ENCODE measurements at regions not wholly inside any gene's neighbourhood (a gene's known extent, or its start where the extent isn't known, plus 50 kb on each side); places are given as distances from the start of the nearest gene placed in this dataset.
"Not testable (repeated sequence)": the region's sequence is repeated elsewhere in the genome, so short reads cannot be mapped to it uniquely, and the experiment has no call there.

- WGBS (ENCODE audit: insufficient coverage, low lambda C conversion rate), result no CpG with 5 or more reads among the region's 3 CpGs
- H3K4me3 ChIP-seq (ENCODE audit: low read length); H3K4me1 ChIP-seq (ENCODE audit: control insufficient read depth, insufficient read depth, low read length); DNase-seq; H3K9me3 ChIP-seq (ENCODE audit: control insufficient read depth, low read depth, low read length); H3K27ac ChIP-seq (ENCODE audit: low read length); H3K27me3 ChIP-seq (ENCODE audit: control insufficient read depth, insufficient read depth, low read length); H3K36me3 ChIP-seq (ENCODE audit: control insufficient read depth, insufficient read depth, low read length): not testable (repeated sequence)
Observed at GRCh38 chr3:15879787-15880186, 82.0 kb upstream of the ANKRD28 start.

GRCh38 chr3:15882577-15882976 lies 84.8 kb upstream of the ANKRD28 start:
- DNase-seq, result no peak
- H3K27me3 ChIP-seq (ENCODE audit: control insufficient read depth, insufficient read depth, low read length), result no peaks in the 10 kb centered on the region
- WGBS (ENCODE audit: insufficient coverage, low lambda C conversion rate), result no CpG with 5 or more reads among the region's 2 CpGs
- H3K4me3 ChIP-seq (ENCODE audit: low read length), result no peak overlapping the region
- peaks cover 8% of the 10 kb centered on the region for H3K9me3 ChIP-seq (ENCODE audit: control insufficient read depth, low read depth, low read length)
- no peaks in the 10 kb centered on the region for H3K4me1 ChIP-seq (ENCODE audit: control insufficient read depth, insufficient read depth, low read length)
- no peaks in the 10 kb centered on the region for H3K36me3 ChIP-seq (ENCODE audit: control insufficient read depth, insufficient read depth, low read length)
- H3K27ac ChIP-seq (ENCODE audit: low read length), result no peak overlapping the region

GRCh38 chr3:15884132-15884531 lies 86.4 kb upstream of the ANKRD28 start:
- no peaks in the 10 kb centered on the region for H3K4me1 ChIP-seq (ENCODE audit: control insufficient read depth, insufficient read depth, low read length)
- DNase-seq, result no peak
- no peaks in the 10 kb centered on the region for H3K9me3 ChIP-seq (ENCODE audit: control insufficient read depth, low read depth, low read length)
- no peaks in the 10 kb centered on the region for H3K27me3 ChIP-seq (ENCODE audit: control insufficient read depth, insufficient read depth, low read length)
- no CpG with 5 or more reads among the region's 1 CpG for WGBS (ENCODE audit: insufficient coverage, low lambda C conversion rate)
- H3K36me3 ChIP-seq (ENCODE audit: control insufficient read depth, insufficient read depth, low read length), result no peaks in the 10 kb centered on the region
- H3K4me3 ChIP-seq (ENCODE audit: low read length), result no peak overlapping the region
- H3K27ac ChIP-seq (ENCODE audit: low read length), result no peak overlapping the region

GRCh38 chr3:15886521-15886920 lies 88.7 kb upstream of the ANKRD28 start:
- H3K27ac ChIP-seq (ENCODE audit: low read length), result no peak overlapping the region
- no peaks in the 10 kb centered on the region for H3K9me3 ChIP-seq (ENCODE audit: control insufficient read depth, low read depth, low read length)
- no peak for DNase-seq
- no peaks in the 10 kb centered on the region for H3K4me1 ChIP-seq (ENCODE audit: control insufficient read depth, insufficient read depth, low read length)
- H3K4me3 ChIP-seq (ENCODE audit: low read length), result no peak overlapping the region
- no peaks in the 10 kb centered on the region for H3K36me3 ChIP-seq (ENCODE audit: control insufficient read depth, insufficient read depth, low read length)
- H3K27me3 ChIP-seq (ENCODE audit: control insufficient read depth, insufficient read depth, low read length), result no peaks in the 10 kb centered on the region

GRCh38 chr3:15887261-15887660 lies 89.5 kb upstream of the ANKRD28 start:
- Histone ChIP-seq H3K27me3 (ENCODE audit: control insufficient read depth, insufficient read depth, low read length) (no peaks in the 10 kb centered on the region), H3K36me3 (ENCODE audit: control insufficient read depth, insufficient read depth, low read length) (no peaks in the 10 kb centered on the region), H3K9me3 (ENCODE audit: control insufficient read depth, low read depth, low read length) (no peaks in the 10 kb centered on the region), H3K4me1 (ENCODE audit: control insufficient read depth, insufficient read depth, low read length) (no peaks in the 10 kb centered on the region), H3K27ac (ENCODE audit: low read length) (no peak overlapping the region), H3K4me3 (ENCODE audit: low read length) (no peak overlapping the region)
- no peak for DNase-seq

GRCh38 chr3:15889936-15890335 lies 92.2 kb upstream of the ANKRD28 start:
- H3K27me3 ChIP-seq (ENCODE audit: control insufficient read depth, insufficient read depth, low read length), result no peaks in the 10 kb centered on the region
- no peak for DNase-seq
- H3K4me3 ChIP-seq (ENCODE audit: low read length), result no peak overlapping the region
- no peak overlapping the region for H3K27ac ChIP-seq (ENCODE audit: low read length)
- H3K9me3 ChIP-seq (ENCODE audit: control insufficient read depth, low read depth, low read length), result no peaks in the 10 kb centered on the region
- H3K36me3 ChIP-seq (ENCODE audit: control insufficient read depth, insufficient read depth, low read length), result no peaks in the 10 kb centered on the region
- no peaks in the 10 kb centered on the region for H3K4me1 ChIP-seq (ENCODE audit: control insufficient read depth, insufficient read depth, low read length)

- H3K27me3 ChIP-seq (ENCODE audit: control insufficient read depth, insufficient read depth, low read length), result no peaks in the 10 kb centered on the region
- H3K4me1 ChIP-seq (ENCODE audit: control insufficient read depth, insufficient read depth, low read length), result no peaks in the 10 kb centered on the region
- H3K4me3 ChIP-seq (ENCODE audit: low read length), result no peak overlapping the region
- H3K9me3 ChIP-seq (ENCODE audit: control insufficient read depth, low read depth, low read length), result no peaks in the 10 kb centered on the region
- no peaks in the 10 kb centered on the region for H3K36me3 ChIP-seq (ENCODE audit: control insufficient read depth, insufficient read depth, low read length)
- H3K27ac ChIP-seq (ENCODE audit: low read length), result no peak overlapping the region
- no peak for DNase-seq
- WGBS (ENCODE audit: insufficient coverage, low lambda C conversion rate), result no CpG with 5 or more reads among the region's 3 CpGs
Observed at GRCh38 chr3:15892311-15893227, 94.8 kb upstream of the ANKRD28 start.

- Histone ChIP-seq H3K4me3 (ENCODE audit: low read length) (no peak overlapping the region), H3K9me3 (ENCODE audit: control insufficient read depth, low read depth, low read length) (no peaks in the 10 kb centered on the region), H3K36me3 (ENCODE audit: control insufficient read depth, insufficient read depth, low read length) (no peaks in the 10 kb centered on the region), H3K27ac (ENCODE audit: low read length) (no peak overlapping the region), H3K27me3 (ENCODE audit: control insufficient read depth, insufficient read depth, low read length) (no peaks in the 10 kb centered on the region), H3K4me1 (ENCODE audit: control insufficient read depth, insufficient read depth, low read length) (no peaks in the 10 kb centered on the region)
- DNase-seq, result no peak
- no CpG with 5 or more reads among the region's 2 CpGs for WGBS (ENCODE audit: insufficient coverage, low lambda C conversion rate)
Observed at GRCh38 chr3:15894382-15894781, 96.6 kb upstream of the ANKRD28 start.

- H3K36me3 ChIP-seq (ENCODE audit: control insufficient read depth, insufficient read depth, low read length), result no peaks in the 10 kb centered on the region
- WGBS (ENCODE audit: insufficient coverage, low lambda C conversion rate), result no CpG with 5 or more reads among the region's 2 CpGs
- no peak overlapping the region for H3K27ac ChIP-seq (ENCODE audit: low read length)
- no peaks in the 10 kb centered on the region for H3K27me3 ChIP-seq (ENCODE audit: control insufficient read depth, insufficient read depth, low read length)
- no peaks in the 10 kb centered on the region for H3K9me3 ChIP-seq (ENCODE audit: control insufficient read depth, low read depth, low read length)
- H3K4me1 ChIP-seq (ENCODE audit: control insufficient read depth, insufficient read depth, low read length), result no peaks in the 10 kb centered on the region
- no peak for DNase-seq
- H3K4me3 ChIP-seq (ENCODE audit: low read length), result no peak overlapping the region
Observed at GRCh38 chr3:15896500-15896899, 98.7 kb upstream of the ANKRD28 start.

- H3K4me1 ChIP-seq (ENCODE audit: control insufficient read depth, insufficient read depth, low read length), result no peaks in the 10 kb centered on the region
- H3K4me3 ChIP-seq (ENCODE audit: low read length), result no peak overlapping the region
- no peaks in the 10 kb centered on the region for H3K9me3 ChIP-seq (ENCODE audit: control insufficient read depth, low read depth, low read length)
- WGBS (ENCODE audit: insufficient coverage, low lambda C conversion rate), result no CpG with 5 or more reads among the region's 2 CpGs
- no peak for DNase-seq
- H3K27ac ChIP-seq (ENCODE audit: low read length), result no peak overlapping the region
- no peaks in the 10 kb centered on the region for H3K36me3 ChIP-seq (ENCODE audit: control insufficient read depth, insufficient read depth, low read length)
- H3K27me3 ChIP-seq (ENCODE audit: control insufficient read depth, insufficient read depth, low read length), result no peaks in the 10 kb centered on the region
Observed at GRCh38 chr3:15899388-15899787, 101.6 kb upstream of the ANKRD28 start.

GRCh38 chr3:15903164-15903563 lies 105.4 kb upstream of the ANKRD28 start:
- Histone ChIP-seq H3K4me3 (ENCODE audit: low read length) (no peak overlapping the region), H3K27ac (ENCODE audit: low read length) (no peak overlapping the region), H3K27me3 (ENCODE audit: control insufficient read depth, insufficient read depth, low read length) (no peaks in the 10 kb centered on the region), H3K36me3 (ENCODE audit: control insufficient read depth, insufficient read depth, low read length) (no peaks in the 10 kb centered on the region), H3K9me3 (ENCODE audit: control insufficient read depth, low read depth, low read length) (no peaks in the 10 kb centered on the region), H3K4me1 (ENCODE audit: control insufficient read depth, insufficient read depth, low read length) (no peaks in the 10 kb centered on the region)
- DNase-seq, result no peak
- no CpG with 5 or more reads among the region's 3 CpGs for WGBS (ENCODE audit: insufficient coverage, low lambda C conversion rate)
